Tibial artery (tissue), 4 donors: ENCODE measurements at regions not wholly inside any gene's neighbourhood (a gene's known extent, or its start where the extent isn't known, plus 50 kb on each side); places are given as distances from the start of the nearest gene placed in this dataset.

ENCODE experiments used
- DNase-seq, 2 donors: peaks; one replicate each; pipeline ENCODE4 v3.0.0-alpha.2; 2019
- H3K27ac ChIP-seq, 2 donors: fragments of 200-600 bp; sonication (generic) in 1 of 2; 1 replicate in 1 of 2; 2 replicates in 1 of 2; pipeline ENCODE4 v1.5.1; 2018 to 2019; ENCODE audit warnings: mild to moderate bottlenecking in 1 of 2
- H3K27me3 ChIP-seq, 2 donors: fragments of 200-600 bp; sonication (generic) in 1 of 2; one replicate each; pipeline versions ENCODE4 v1.5.1 to v1.6.0; 2016 to 2019
- H3K36me3 ChIP-seq, 3 donors: fragments of 200-600 bp; sonication (generic) in 2 of 3; one replicate each; pipeline ENCODE4 v1.5.1; 2016 to 2019; ENCODE audit warnings: mild to moderate bottlenecking in 2 of 3
- H3K4me1 ChIP-seq, 4 donors: fragments of 200-600 bp; sonication (generic) in 2 of 4; 1 replicate in 3 of 4; 2 replicates in 1 of 4; pipeline ENCODE4 v1.5.1; 2016 to 2019
- H3K4me3 ChIP-seq, 2 donors: fragments of 200-600 bp; sonication (generic) in 1 of 2; 1 replicate in 1 of 2; 2 replicates in 1 of 2; pipeline ENCODE4 v1.5.1; 2018 to 2019; ENCODE audit warnings: mild to moderate bottlenecking in 2 of 2
- H3K9me3 ChIP-seq, 3 donors: fragments of 200-600 bp; sonication (generic) in 1 of 3; one replicate each; pipeline ENCODE4 v1.5.1; 2016 to 2019
- intact Hi-C: fragments of 100-400 bp; cut with DNase I; formaldehyde crosslinking; loops from one replicate; pipeline ENCODE4 v1.15.0; 2023; ENCODE audit warnings: low total_unique reads
- TF ChIP-seq, protein P1 (sequence below), 2 experiments: fragments of 200-600 bp in 1 of 2; fragments of 450-650 bp in 1 of 2; IDR thresholded peaks; one replicate each; pipeline ENCODE4 v1.5.1; 2017 to 2019; ENCODE audit warnings: antibody characterized with exemption in 2 of 2, mild to moderate bottlenecking in 1 of 2, moderate library complexity in 1 of 2

DNA sequence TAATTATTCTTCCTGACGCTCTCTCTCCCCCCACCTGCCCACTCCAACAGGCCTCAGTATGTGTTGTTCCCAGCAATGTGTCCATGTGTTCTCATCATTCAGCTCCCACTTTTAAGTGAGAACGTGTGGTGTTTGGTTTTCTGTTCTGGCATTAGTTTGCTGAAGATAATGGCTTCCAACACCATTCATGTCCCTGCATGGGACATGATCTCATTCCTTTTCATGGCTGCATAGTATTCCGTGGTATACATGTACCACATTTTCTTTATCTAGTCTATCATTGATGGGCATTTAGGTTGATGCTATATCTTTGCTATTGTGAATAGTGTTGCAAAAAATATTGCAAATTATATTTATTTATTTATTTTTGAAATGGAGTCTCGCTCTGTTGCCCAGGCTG, 258.0 kb downstream of the TFAP2A start:
- H3K9me3 ChIP-seq, result no peaks in the 10 kb centered on the region
- intact Hi-C loops, result no loop called here

DNA sequence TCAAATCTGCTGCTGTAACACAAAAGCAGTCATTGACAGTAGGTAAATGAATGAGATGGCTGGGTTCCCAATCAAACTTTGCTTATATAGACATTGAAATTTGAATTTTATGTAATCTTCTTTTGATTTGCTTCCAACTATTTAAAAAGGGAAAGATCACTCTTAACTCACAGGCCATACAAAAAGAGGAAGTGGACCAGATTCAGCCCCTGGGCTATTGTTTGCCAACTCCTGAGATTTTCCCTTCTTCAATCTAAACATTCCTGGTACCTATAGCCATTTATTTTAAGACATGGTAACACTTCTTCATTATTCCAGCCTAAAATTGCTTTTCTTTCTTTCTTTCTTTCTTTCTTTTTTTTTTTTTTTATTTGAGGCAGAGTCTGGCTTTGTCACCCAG, 260.6 kb downstream of the TFAP2A start:
- TF ChIP-seq, protein P1, sequence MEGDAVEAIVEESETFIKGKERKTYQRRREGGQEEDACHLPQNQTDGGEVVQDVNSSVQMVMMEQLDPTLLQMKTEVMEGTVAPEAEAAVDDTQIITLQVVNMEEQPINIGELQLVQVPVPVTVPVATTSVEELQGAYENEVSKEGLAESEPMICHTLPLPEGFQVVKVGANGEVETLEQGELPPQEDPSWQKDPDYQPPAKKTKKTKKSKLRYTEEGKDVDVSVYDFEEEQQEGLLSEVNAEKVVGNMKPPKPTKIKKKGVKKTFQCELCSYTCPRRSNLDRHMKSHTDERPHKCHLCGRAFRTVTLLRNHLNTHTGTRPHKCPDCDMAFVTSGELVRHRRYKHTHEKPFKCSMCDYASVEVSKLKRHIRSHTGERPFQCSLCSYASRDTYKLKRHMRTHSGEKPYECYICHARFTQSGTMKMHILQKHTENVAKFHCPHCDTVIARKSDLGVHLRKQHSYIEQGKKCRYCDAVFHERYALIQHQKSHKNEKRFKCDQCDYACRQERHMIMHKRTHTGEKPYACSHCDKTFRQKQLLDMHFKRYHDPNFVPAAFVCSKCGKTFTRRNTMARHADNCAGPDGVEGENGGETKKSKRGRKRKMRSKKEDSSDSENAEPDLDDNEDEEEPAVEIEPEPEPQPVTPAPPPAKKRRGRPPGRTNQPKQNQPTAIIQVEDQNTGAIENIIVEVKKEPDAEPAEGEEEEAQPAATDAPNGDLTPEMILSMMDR (IDR thresholded peaks at IDR 0.05), result no peak
- Histone ChIP-seq H3K4me3 (no peak overlapping the region), H3K9me3 (no peaks in the 10 kb centered on the region), H3K4me1 (no peaks in the 10 kb centered on the region), H3K36me3 (no peaks in the 10 kb centered on the region), H3K27ac (no peak overlapping the region), H3K27me3 (no peaks in the 10 kb centered on the region)
- DNase-seq, result no peak
- intact Hi-C loops, result no loop called here

More for the DNA sequence above, 258.0 kb downstream of the TFAP2A start:
- Histone ChIP-seq H3K4me3 (no peak overlapping the region), H3K36me3 (no peaks in the 10 kb centered on the region), H3K27me3 (no peaks in the 10 kb centered on the region), H3K4me1 (no peaks in the 10 kb centered on the region), H3K27ac (no peak overlapping the region)
- TF ChIP-seq, protein P1 (IDR thresholded peaks at IDR 0.05), result no peak
- DNase-seq, result no peak

DNA sequence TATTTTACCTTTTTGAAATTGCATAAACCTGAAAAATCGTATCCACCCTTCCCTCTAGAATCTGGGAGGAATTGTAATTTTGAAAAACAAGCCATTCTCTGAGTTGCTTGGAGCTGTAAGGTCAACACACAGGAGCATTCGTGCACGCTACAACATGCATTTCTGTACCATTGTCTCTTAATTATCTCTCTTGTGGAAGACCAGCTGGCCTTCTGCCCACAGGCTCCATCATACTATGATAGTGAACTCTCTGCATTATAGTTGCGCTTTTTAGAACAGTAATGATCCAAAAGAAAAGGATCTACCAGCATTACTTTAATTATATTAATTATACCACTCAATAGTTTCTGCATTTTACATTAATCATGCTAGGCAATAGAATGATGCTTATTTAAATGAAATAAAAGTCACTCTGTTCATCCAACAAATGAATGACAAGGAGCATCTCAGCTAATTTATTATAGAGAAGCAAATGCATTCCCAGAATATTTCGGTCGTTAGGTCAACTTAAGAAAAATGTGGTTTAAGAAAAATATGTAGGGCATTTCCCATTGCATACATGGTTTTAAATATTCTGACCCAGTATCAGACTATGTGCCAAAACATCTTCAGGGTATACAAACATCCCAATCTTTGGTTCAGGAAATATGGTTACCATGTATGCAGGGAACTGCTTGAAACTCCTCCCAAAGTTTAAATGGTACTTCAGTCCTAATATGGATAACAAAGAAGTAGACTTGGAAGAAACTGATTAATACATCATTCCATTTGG, 263.5 kb downstream of the TFAP2A start:
- no peaks in the 10 kb centered on the region for H3K9me3 ChIP-seq
- DNase-seq, result no peak
- H3K4me3 ChIP-seq, result no peak overlapping the region
- intact Hi-C loops, result no loop called here
- TF ChIP-seq, protein P1 (IDR thresholded peaks at IDR 0.05), result no peak
- H3K36me3 ChIP-seq, result no peaks in the 10 kb centered on the region
- H3K27ac ChIP-seq, result no peak overlapping the region
- no peaks in the 10 kb centered on the region for H3K4me1 ChIP-seq
- H3K27me3 ChIP-seq, result no peaks in the 10 kb centered on the region

DNA sequence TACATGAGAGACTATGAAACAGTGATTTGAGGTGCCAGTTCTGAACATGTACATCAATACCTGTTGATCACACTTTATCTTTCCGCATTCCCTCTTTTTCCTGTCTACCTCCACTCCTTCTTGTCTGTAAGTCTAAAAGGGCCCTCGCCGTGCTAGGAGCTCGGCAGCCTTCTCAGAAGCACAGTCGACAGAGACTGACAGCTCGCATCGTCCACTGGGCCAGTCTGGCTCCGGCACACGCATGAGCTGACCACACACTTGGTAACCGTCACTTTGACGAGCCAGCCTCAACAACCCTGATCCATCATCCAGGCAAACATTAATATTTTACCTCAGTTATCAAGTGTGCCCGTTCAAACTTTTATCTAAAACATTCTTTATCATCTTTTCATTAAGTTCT, 265.3 kb downstream of the TFAP2A start:
- Histone ChIP-seq H3K27me3 (no peaks in the 10 kb centered on the region), H3K9me3 (no peaks in the 10 kb centered on the region), H3K36me3 (no peaks in the 10 kb centered on the region), H3K27ac (no peak overlapping the region), H3K4me3 (no peak overlapping the region), H3K4me1 (no peaks in the 10 kb centered on the region)
- no peak for DNase-seq
- intact Hi-C loops, result no loop called here
- TF ChIP-seq, protein P1 (IDR thresholded peaks at IDR 0.05), result no peak

DNA sequence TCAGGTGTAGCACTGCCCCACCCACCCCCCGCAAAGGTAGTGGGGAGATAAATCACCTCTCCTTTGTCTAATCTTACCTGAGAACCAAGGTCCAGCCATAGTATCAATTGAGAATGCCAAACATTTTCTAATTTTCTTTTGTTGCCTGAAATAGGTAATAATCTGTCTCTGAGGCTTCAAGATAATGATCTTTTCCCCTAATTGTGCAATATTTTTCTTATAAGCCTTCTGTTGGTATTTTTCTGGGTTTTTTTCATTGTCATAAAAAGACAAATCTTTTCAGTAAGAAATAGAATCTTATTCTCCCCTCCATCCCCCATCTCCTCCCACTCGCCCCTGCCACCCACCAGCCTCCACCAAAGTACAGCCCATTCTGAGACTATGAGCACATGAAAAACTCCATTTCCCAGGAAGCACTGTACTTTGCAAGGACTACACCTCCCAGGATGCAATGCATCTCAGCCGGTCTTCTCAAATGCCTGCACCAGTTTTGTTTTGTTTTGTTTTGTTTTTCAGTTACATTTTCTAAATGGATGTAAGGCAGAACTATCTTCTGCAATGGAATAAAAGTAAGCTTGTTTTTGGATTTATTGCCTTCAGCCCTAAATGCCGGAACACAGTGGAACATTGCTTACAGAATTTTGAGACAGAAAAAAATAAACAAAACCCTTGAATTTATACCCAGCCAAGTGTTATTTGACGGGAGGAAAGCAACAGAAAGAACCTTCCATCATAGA, 268.0 kb downstream of the TFAP2A start:
- intact Hi-C loops, result no loop called here
- DNase-seq, result no peak
- Histone ChIP-seq H3K9me3 (no peaks in the 10 kb centered on the region), H3K36me3 (no peaks in the 10 kb centered on the region), H3K4me1 (no peaks in the 10 kb centered on the region), H3K4me3 (peak overlapping the region in 1 of 2 donors; percentile 39), H3K27me3 (no peaks in the 10 kb centered on the region), H3K27ac (no peak overlapping the region)
- TF ChIP-seq, protein P1 (IDR thresholded peaks at IDR 0.05), result no peak
